HFFc6 (cell line): ENCODE measurements at regions not wholly inside any gene's neighbourhood (a gene's known extent, or its start where the extent isn't known, plus 50 kb on each side); places are given as distances from the start of the nearest gene placed in this dataset.

Source experiments
- DNase-seq: peaks from one replicate; pipeline ENCODE4 v3.0.0-alpha.2; 2018
- H3K27ac Mint-ChIP-seq: 2 replicates; pipeline ENCODE4 v1.8.0; 2020; ENCODE audit warnings: mild to moderate bottlenecking, mixed read lengths
- H3K27me3 Mint-ChIP-seq: 2 replicates; pipeline ENCODE4 v1.8.0; 2021; ENCODE audit warnings: mild to moderate bottlenecking, moderate library complexity, mixed read lengths; ENCODE audit not compliant: insufficient read depth
- H3K36me3 Mint-ChIP-seq: 2 replicates; pipeline ENCODE4 v1.8.0; 2021; ENCODE audit warnings: low read depth, mixed read lengths
- H3K4me1 Mint-ChIP-seq: 2 replicates; pipeline ENCODE4 v1.8.0; 2020; ENCODE audit warnings: low read depth, mixed read lengths
- H3K4me3 Mint-ChIP-seq: 2 replicates; pipeline ENCODE4 v1.8.0; 2020; ENCODE audit warnings: mild to moderate bottlenecking, moderate library complexity, mixed read lengths
- H3K9me3 Mint-ChIP-seq: 2 replicates; pipeline ENCODE4 v1.8.0; 2020; ENCODE audit warnings: mild to moderate bottlenecking, mixed read lengths
- TF ChIP-seq, protein P1 (sequence below): fragments of 200-600 bp; sonication (generic); IDR thresholded peaks from 2 replicates; pipeline ENCODE4 v1.5.0; 2021; ENCODE audit warnings: antibody characterized with exemption, mild to moderate bottlenecking

DNA sequence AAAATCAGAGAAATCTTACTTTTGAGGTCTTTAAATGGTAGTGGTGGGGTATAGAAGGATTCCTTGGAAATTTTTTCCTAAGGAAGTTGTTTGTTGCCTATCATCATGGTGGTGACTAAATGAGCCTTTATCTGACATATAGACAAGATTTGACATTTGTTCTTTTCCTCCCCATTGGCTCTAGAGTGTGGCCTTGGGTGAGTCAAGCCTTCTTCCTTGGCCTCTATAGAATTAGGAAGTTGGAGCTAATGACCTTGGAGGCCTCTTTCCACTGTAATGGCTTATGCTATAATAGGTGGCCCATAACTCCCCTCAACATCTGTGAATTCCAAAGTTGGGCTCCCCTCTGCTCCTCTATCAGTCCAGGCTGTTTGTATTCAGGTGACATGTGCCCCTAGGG, 79.1 kb upstream of the HNF1B start:
- H3K27ac Mint-ChIP-seq, result peak overlapping the region; percentile 76; the same call in 1 of the 2 replicates
- H3K36me3 Mint-ChIP-seq, result no peaks in the 10 kb centered on the region
- H3K4me1 Mint-ChIP-seq, result peaks cover 59% of the 10 kb centered on the region
- 0 out of 2 replicates have a peak, but pooled peaks cover 2% of the 10 kb centered on the region for H3K27me3 Mint-ChIP-seq
- DNase-seq, result no peak
- TF ChIP-seq, protein P1, sequence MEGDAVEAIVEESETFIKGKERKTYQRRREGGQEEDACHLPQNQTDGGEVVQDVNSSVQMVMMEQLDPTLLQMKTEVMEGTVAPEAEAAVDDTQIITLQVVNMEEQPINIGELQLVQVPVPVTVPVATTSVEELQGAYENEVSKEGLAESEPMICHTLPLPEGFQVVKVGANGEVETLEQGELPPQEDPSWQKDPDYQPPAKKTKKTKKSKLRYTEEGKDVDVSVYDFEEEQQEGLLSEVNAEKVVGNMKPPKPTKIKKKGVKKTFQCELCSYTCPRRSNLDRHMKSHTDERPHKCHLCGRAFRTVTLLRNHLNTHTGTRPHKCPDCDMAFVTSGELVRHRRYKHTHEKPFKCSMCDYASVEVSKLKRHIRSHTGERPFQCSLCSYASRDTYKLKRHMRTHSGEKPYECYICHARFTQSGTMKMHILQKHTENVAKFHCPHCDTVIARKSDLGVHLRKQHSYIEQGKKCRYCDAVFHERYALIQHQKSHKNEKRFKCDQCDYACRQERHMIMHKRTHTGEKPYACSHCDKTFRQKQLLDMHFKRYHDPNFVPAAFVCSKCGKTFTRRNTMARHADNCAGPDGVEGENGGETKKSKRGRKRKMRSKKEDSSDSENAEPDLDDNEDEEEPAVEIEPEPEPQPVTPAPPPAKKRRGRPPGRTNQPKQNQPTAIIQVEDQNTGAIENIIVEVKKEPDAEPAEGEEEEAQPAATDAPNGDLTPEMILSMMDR, result no peak
- H3K4me3 Mint-ChIP-seq, result no peak overlapping the region
- H3K9me3 Mint-ChIP-seq, result no peaks in the 10 kb centered on the region

DNA sequence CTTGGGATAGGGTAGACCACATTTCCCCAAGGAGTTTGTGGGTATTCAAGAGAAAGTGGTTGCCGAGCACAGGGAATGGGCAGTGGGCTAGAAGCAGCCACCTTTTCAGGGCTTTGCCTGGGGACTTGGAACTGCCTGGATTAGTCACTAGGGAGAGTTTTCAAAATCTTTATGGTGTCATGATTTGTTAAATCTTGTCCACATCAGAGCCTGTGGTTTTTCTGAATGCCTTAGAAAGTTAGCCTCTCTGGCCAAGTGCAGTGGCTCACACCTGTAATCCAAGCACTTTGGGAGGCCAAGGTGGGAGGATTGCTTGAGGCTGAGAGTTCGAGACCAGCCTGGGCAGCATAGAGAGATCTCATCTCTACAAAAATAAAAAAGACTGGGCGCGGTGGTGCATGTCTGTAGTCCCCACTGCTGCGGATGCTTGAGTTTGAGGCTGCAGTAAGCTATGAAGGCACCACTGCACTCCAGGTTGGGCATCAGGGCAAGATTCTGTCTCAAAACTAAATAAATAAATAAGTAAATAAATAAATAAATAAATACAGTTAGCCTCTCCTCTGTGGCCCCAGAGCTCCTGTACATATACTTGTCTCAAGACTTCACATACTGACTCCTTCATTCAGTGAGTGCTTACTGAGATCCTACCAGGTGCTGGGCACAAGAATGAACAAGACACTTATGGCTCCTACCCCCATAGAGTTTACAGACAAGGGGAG, 76.3 kb upstream of the HNF1B start:
- H3K27me3 Mint-ChIP-seq, result peaks cover 3% of the 10 kb centered on the region; the same call in 1 of the 2 replicates
- H3K4me3 Mint-ChIP-seq, result no peak overlapping the region
- TF ChIP-seq, protein P1, result no peak
- no peak overlapping the region for H3K27ac Mint-ChIP-seq
- peaks cover 59% of the 10 kb centered on the region for H3K4me1 Mint-ChIP-seq
- DNase-seq, result peak; percentile 25
- no peaks in the 10 kb centered on the region for H3K9me3 Mint-ChIP-seq
- no peaks in the 10 kb centered on the region for H3K36me3 Mint-ChIP-seq

DNA sequence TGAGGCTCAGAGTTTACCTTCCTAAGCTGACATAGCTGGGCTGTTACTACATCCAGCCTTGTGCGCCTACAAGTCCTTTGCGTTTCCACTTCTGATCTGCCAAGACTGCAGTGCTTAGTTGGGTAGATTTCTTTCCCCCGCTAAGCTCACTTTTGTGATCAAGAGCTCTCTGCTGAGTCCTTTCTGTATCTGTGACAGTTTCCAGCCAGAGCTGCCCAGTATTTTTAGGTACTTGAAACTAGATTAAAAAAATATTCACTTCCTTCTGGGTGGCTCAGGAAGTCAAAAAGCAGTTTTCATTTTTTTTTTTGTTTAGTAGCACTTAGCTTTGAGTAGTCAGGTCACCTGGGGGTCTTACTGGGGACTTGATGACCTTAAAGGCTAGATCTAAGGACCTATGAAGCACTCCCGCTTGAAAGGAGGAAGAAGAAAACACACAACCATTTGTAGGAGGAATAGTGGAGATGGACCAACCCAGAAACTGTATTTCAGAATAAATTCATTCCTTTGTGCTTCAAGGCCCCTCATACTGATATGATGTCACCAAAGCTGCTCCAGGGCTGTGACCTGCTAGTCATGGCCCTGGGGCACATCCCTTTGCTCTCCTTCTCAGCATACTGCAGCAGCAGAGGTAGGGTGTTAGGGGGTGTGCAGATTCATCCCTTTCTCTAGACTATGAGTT, 75.6 kb upstream of the HNF1B start:
- H3K9me3 Mint-ChIP-seq, result no peaks in the 10 kb centered on the region
- H3K27me3 Mint-ChIP-seq, result peaks cover 3% of the 10 kb centered on the region; the same call in 1 of the 2 replicates
- H3K4me3 Mint-ChIP-seq, result no peak overlapping the region
- no peaks in the 10 kb centered on the region for H3K36me3 Mint-ChIP-seq
- peak overlapping the region; percentile 24 for H3K27ac Mint-ChIP-seq
- TF ChIP-seq, protein P1, result no peak
- no peak for DNase-seq
- H3K4me1 Mint-ChIP-seq, result peaks cover 52% of the 10 kb centered on the region

DNA sequence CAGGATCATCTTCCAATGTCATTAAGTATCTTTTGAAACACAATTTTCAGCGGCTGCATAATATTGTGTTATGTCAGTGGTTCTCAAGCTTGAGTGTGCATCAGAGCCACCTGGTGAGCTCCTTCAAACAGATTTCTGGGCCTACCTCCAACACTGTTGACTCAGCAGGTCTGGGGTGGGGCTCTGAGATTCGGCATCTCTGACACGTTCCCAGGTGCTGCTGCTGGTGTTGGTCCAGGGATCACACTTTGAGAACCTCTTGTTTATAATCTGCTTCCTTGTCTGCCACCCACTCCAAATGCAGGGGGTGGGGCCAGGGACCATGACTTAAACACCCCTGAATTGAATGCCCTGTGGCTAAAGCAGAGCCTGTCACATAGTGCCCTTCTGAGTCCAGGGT, 73.8 kb upstream of the HNF1B start:
- H3K27me3 Mint-ChIP-seq, result peaks cover 6% of the 10 kb centered on the region; the same call in 1 of the 2 replicates
- DNase-seq, result no peak
- no peaks in the 10 kb centered on the region for H3K9me3 Mint-ChIP-seq
- H3K4me1 Mint-ChIP-seq, result peaks cover 45% of the 10 kb centered on the region
- H3K4me3 Mint-ChIP-seq, result no peak overlapping the region
- TF ChIP-seq, protein P1, result no peak
- H3K27ac Mint-ChIP-seq, result no peak overlapping the region
- no peaks in the 10 kb centered on the region for H3K36me3 Mint-ChIP-seq

DNA sequence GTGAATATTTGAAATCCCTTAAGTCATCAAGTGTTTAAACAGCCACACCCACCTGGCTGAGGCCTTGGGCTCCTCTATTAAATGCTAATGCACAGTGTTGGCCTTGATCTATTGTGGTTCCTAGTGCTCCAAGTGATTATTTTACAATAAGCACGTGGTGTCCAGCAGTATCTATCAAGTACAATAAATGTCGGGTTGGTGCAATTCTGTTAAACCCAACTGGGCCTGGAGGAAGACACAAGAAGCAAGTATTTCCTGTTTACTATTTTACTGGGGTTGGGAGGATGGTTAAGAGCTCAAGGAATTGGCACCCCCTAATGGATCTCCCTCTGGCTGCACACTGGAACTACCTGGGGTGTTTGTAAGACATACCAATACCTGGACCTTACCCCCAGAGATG, 72.1 kb upstream of the HNF1B start:
- Mint-ChIP-seq H3K27me3 (peaks cover 9% of the 10 kb centered on the region; the same call in 1 of the 2 replicates), H3K4me1 (peaks cover 56% of the 10 kb centered on the region), H3K4me3 (no peak overlapping the region), H3K27ac (no peak overlapping the region), H3K9me3 (no peaks in the 10 kb centered on the region), H3K36me3 (peaks cover 4% of the 10 kb centered on the region; the same call in 1 of the 2 replicates)
- TF ChIP-seq, protein P1, result no peak
- DNase-seq, result no peak
